ENCODE measurements at regions not wholly inside any gene's neighbourhood (a gene's known extent, or its start where the extent isn't known, plus 50 kb on each side); places are given as distances from the start of the nearest gene placed in this dataset.

GRCh38 chr16:27679899-27680298 lies 130.0 kb downstream of the KATNIP start:
- Histone ChIP-seq H3K9me3 (ENCODE audit: severe bottlenecking) (no peaks in the 10 kb centered on the region), H3K4me3 (ENCODE audit: low read depth, low read length) (no peak overlapping the region), H3K36me3 (peaks cover 28% of the 10 kb centered on the region), H3K27ac (no peak overlapping the region), H3K27me3 (ENCODE audit: insufficient read depth, low read depth, severe bottlenecking) (no peaks in the 10 kb centered on the region)
- no peak for TF ChIP-seq CTCF (IDR thresholded peaks at IDR 0.05; ENCODE audit: low read depth, low read length)
- no peak for DNase-seq

GRCh38 chr16:27681681-27682080 lies 131.7 kb downstream of the KATNIP start:
- Histone ChIP-seq H3K27me3 (ENCODE audit: insufficient read depth, low read depth, severe bottlenecking) (no peaks in the 10 kb centered on the region), H3K4me3 (ENCODE audit: low read depth, low read length) (no peak overlapping the region), H3K36me3 (peaks cover 28% of the 10 kb centered on the region), H3K27ac (no peak overlapping the region), H3K9me3 (ENCODE audit: severe bottlenecking) (no peaks in the 10 kb centered on the region)
- TF ChIP-seq CTCF (IDR thresholded peaks at IDR 0.05; ENCODE audit: low read depth, low read length): no peak
- no peak for DNase-seq

- Histone ChIP-seq H3K36me3 (peaks cover 15% of the 10 kb centered on the region), H3K27me3 (ENCODE audit: insufficient read depth, low read depth, severe bottlenecking) (no peaks in the 10 kb centered on the region), H3K27ac (no peak overlapping the region), H3K9me3 (ENCODE audit: severe bottlenecking) (no peaks in the 10 kb centered on the region), H3K4me3 (ENCODE audit: low read depth, low read length) (no peak overlapping the region)
- DNase-seq: no peak
- no peak for TF ChIP-seq CTCF (IDR thresholded peaks at IDR 0.05; ENCODE audit: low read depth, low read length)
Measured at GRCh38 chr16:27684047-27684446, 134.1 kb downstream of the KATNIP start.

GRCh38 chr16:27685807-27686206 lies 135.9 kb downstream of the KATNIP start:
- DNase-seq: no peak
- TF ChIP-seq CTCF (IDR thresholded peaks at IDR 0.05; ENCODE audit: low read depth, low read length): no peak
- H3K36me3 ChIP-seq: peaks cover 12% of the 10 kb centered on the region
- no peaks in the 10 kb centered on the region for H3K9me3 ChIP-seq (ENCODE audit: severe bottlenecking)
- H3K27me3 ChIP-seq (ENCODE audit: insufficient read depth, low read depth, severe bottlenecking): no peaks in the 10 kb centered on the region
- H3K4me3 ChIP-seq (ENCODE audit: low read depth, low read length): no peak overlapping the region
- H3K27ac ChIP-seq: peak overlapping the region; percentile 26

GRCh38 chr16:27686926-27687325 lies 137.0 kb downstream of the KATNIP start:
- Histone ChIP-seq H3K36me3 (peaks cover 8% of the 10 kb centered on the region), H3K27me3 (ENCODE audit: insufficient read depth, low read depth, severe bottlenecking) (no peaks in the 10 kb centered on the region), H3K4me3 (ENCODE audit: low read depth, low read length) (no peak overlapping the region), H3K27ac (peak overlapping the region; percentile 48), H3K9me3 (ENCODE audit: severe bottlenecking) (no peaks in the 10 kb centered on the region)
- no peak for TF ChIP-seq CTCF (IDR thresholded peaks at IDR 0.05; ENCODE audit: low read depth, low read length)
- no peak for DNase-seq

- DNase-seq: no peak
- TF ChIP-seq CTCF (IDR thresholded peaks at IDR 0.05; ENCODE audit: low read depth, low read length): no peak
- peaks cover 1% of the 10 kb centered on the region for H3K36me3 ChIP-seq
- no peaks in the 10 kb centered on the region for H3K27me3 ChIP-seq (ENCODE audit: insufficient read depth, low read depth, severe bottlenecking)
- H3K9me3 ChIP-seq (ENCODE audit: severe bottlenecking): no peaks in the 10 kb centered on the region
- H3K27ac ChIP-seq: peak overlapping the region; percentile 48
- H3K4me3 ChIP-seq (ENCODE audit: low read depth, low read length): no peak overlapping the region
Measured at GRCh38 chr16:27687605-27688004, 137.7 kb downstream of the KATNIP start.
